ENCODE measurements at regions not wholly inside any gene's neighbourhood (a gene's known extent, or its start where the extent isn't known, plus 50 kb on each side); places are given as distances from the start of the nearest gene placed in this dataset.

GRCh38 chr2:35281702-35282101 lies 1073.9 kb upstream of the CRIM1 start:
- TF ChIP-seq POLR2A (IDR thresholded peaks at IDR 0.05), result no peak
- TF ChIP-seq CTCF (IDR thresholded peaks at IDR 0.05), result no peak
